ENCODE measurements at regions not wholly inside any gene's neighbourhood (a gene's known extent, or its start where the extent isn't known, plus 50 kb on each side); places are given as distances from the start of the nearest gene placed in this dataset.

DNA sequence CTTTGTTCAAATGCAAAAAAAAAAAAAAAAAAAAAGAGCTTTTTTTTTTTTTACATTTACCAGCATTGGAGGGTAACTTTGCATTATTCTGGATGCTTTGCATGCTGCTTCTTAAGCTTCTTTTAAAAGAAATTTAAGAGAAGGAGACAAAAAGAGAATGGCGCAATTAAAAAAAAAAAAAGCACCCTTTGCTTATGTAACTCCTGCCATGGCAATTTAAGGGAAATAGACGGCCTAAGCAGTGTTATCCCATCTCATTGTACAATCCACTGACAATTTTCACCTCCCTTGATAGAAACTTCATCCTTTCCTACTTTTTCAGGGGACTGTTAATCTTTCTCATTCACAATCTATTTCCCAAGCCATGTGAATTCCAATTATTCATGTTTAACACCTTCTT lies 129.8 kb downstream of the KCTD12 start:
- intact Hi-C loops (cut with DNase I, micrococcal nuclease), result no loop called here
- no peak overlapping the region for H3K4me3 ChIP-seq (ENCODE audit: low read length)
- Mint-ChIP-seq H3K4me1 (ENCODE audit: low read depth) (no peaks in the 10 kb centered on the region), H3K9me3 (no peaks in the 10 kb centered on the region), H3K4me3 (no peak overlapping the region), H3K27ac (no peak overlapping the region), H3K27me3 (peaks cover 4% of the 10 kb centered on the region), H3K36me3 (ENCODE audit: low read depth) (no peaks in the 10 kb centered on the region)
- H3K27ac ChIP-seq (ENCODE audit: low read depth in 1 of 2, low read length in 2 of 2), result no peak overlapping the region
- DNase-seq (no peak), ATAC-seq (ENCODE audit: poor library complexity) (no peak)
- CTCF ChIA-PET, result no interaction called here
- H3K27me3 ChIP-seq (ENCODE audit: control insufficient read depth in 1 of 2, insufficient read depth in 2 of 2, low read length in 2 of 2), result no peaks in the 10 kb centered on the region
- no peaks in the 10 kb centered on the region for H3K4me1 ChIP-seq (ENCODE audit: insufficient read depth, low read length)
- POLR2A ChIA-PET, result interaction anchor here (0.6 kb wide), 1 partner anchor 222 kb away, joined by 3 read pairs; no protein-coding TSS in a partner anchor
- TF ChIP-seq CTCF (IDR thresholded peaks at IDR 0.05), result no peak
- H3K9me3 ChIP-seq (ENCODE audit: control insufficient read depth in 1 of 2, insufficient read depth in 1 of 2, low read length in 2 of 2), result no peaks in the 10 kb centered on the region
- no peaks in the 10 kb centered on the region for H3K36me3 ChIP-seq (ENCODE audit: insufficient read depth, low read length)

GRCh38 chr13:76754414-76754813 lies 131.8 kb downstream of the KCTD12 start:
- intact Hi-C loops (cut with DNase I, micrococcal nuclease), result no loop called here
- Histone ChIP-seq H3K36me3 (ENCODE audit: insufficient read depth, low read length) (no peaks in the 10 kb centered on the region), H3K4me1 (ENCODE audit: insufficient read depth, low read length) (no peaks in the 10 kb centered on the region), H3K9me3 (ENCODE audit: control insufficient read depth in 1 of 2, insufficient read depth in 1 of 2, low read length in 2 of 2) (no peaks in the 10 kb centered on the region), H3K4me3 (ENCODE audit: low read length) (no peak overlapping the region), H3K27me3 (ENCODE audit: control insufficient read depth in 1 of 2, insufficient read depth in 2 of 2, low read length in 2 of 2) (no peaks in the 10 kb centered on the region), H3K27ac (ENCODE audit: low read depth in 1 of 2, low read length in 2 of 2) (no peak overlapping the region)
- H3K27me3 Mint-ChIP-seq, result peaks cover 4% of the 10 kb centered on the region
- no peak for ATAC-seq (ENCODE audit: poor library complexity)
- ChIA-PET POLR2A (no interaction called here), CTCF (no interaction called here)
- no peak overlapping the region for H3K27ac Mint-ChIP-seq
- H3K4me3 Mint-ChIP-seq, result no peak overlapping the region
- H3K9me3 Mint-ChIP-seq, result no peaks in the 10 kb centered on the region
- no peaks in the 10 kb centered on the region for H3K36me3 Mint-ChIP-seq (ENCODE audit: low read depth)
- no peak for DNase-seq
- H3K4me1 Mint-ChIP-seq (ENCODE audit: low read depth), result no peaks in the 10 kb centered on the region
- TF ChIP-seq CTCF (IDR thresholded peaks at IDR 0.05), result no peak

GRCh38 chr13:76751278-76751677 lies 134.9 kb downstream of the KCTD12 start:
- intact Hi-C loops (cut with DNase I, micrococcal nuclease), result no loop called here
- H3K36me3 ChIP-seq (ENCODE audit: insufficient read depth, low read length), result no peaks in the 10 kb centered on the region
- TF ChIP-seq CTCF (IDR thresholded peaks at IDR 0.05), result no peak
- H3K27me3 Mint-ChIP-seq, result no peaks in the 10 kb centered on the region
- CTCF ChIA-PET, result no interaction called here
- POLR2A ChIA-PET, result no interaction called here
- H3K36me3 Mint-ChIP-seq (ENCODE audit: low read depth), result no peaks in the 10 kb centered on the region
- no peak overlapping the region for H3K4me3 Mint-ChIP-seq
- DNase-seq, result no peak
- H3K27ac Mint-ChIP-seq, result no peak overlapping the region
- no peaks in the 10 kb centered on the region for H3K9me3 Mint-ChIP-seq
- H3K27ac ChIP-seq (ENCODE audit: low read depth in 1 of 2, low read length in 2 of 2), result no peak overlapping the region
- ATAC-seq (ENCODE audit: poor library complexity), result no peak
- H3K4me1 Mint-ChIP-seq (ENCODE audit: low read depth), result no peaks in the 10 kb centered on the region
- no peaks in the 10 kb centered on the region for H3K9me3 ChIP-seq (ENCODE audit: control insufficient read depth in 1 of 2, insufficient read depth in 1 of 2, low read length in 2 of 2)
- no peaks in the 10 kb centered on the region for H3K27me3 ChIP-seq (ENCODE audit: control insufficient read depth in 1 of 2, insufficient read depth in 2 of 2, low read length in 2 of 2)
- no peak overlapping the region for H3K4me3 ChIP-seq (ENCODE audit: low read length)
- no peaks in the 10 kb centered on the region for H3K4me1 ChIP-seq (ENCODE audit: insufficient read depth, low read length)
